HCT116 (cell line): ENCODE measurements at regions not wholly inside any gene's neighbourhood (a gene's known extent, or its start where the extent isn't known, plus 50 kb on each side); places are given as distances from the start of the nearest gene placed in this dataset.
A peak's percentile ranks its signal among the peaks of the same experiment; 100 is the strongest.

Experiments
- ATAC-seq: fragments of 200-7000 bp; cut with Tn5 transposase; 2 replicates; pipeline ENCODE4 v1.9.1; 2020; ENCODE audit warnings: mild to moderate bottlenecking, moderate library complexity
- BruUV-seq: library from RNA; stranded (reverse); fragments of 400-500 nt; replicated peaks from 2 replicates; lab custom pipeline; 2021; lab: Mats Ljungman, UMichigan
- CTCF ChIA-PET: fragments of 300-600 bp; sonication (Branson Sonifier 250); formaldehyde crosslinking; loops from one replicate; lab custom pipeline; 2021; ENCODE audit warnings: antibody characterized with exemption; lab: Charles Lee
- POLR2A ChIA-PET: fragments of 300-600, 350-600 bp; sonication (Branson Sonifier 250); formaldehyde crosslinking; loops from one replicate; lab custom pipeline; 2021; ENCODE audit warnings: antibody characterized with exemption; lab: Charles Lee
- RAD21 ChIA-PET, 2 experiments: fragments of 300-600 bp; sonication (Branson Sonifier 250); formaldehyde crosslinking; loops; one replicate each; lab custom pipeline; 2023; ENCODE audit warnings: low total read pairs in 2 of 2; ENCODE audit not compliant: uncharacterized antibody in 2 of 2, unreplicated experiment in 2 of 2, low non-redundant PET in 1 of 2; lab: Charles Lee
- DNase-seq: peaks from one replicate; pipeline ENCODE4 v3.0.0-alpha.2; 2010; ENCODE audit warnings: low read depth, low spot score
- H2AFZ ChIP-seq: fragments of 200-600 bp; shearing (Covaris generic), sonication (generic); 2 replicates; pipeline ENCODE4 v1.6.1; 2017; ENCODE audit warnings: low read depth, mixed run types, mixed read lengths, antibody characterized with exemption, low read length; ENCODE audit not compliant: poor library complexity, severe bottlenecking
- H3K27ac ChIP-seq: 2 replicates; pipeline ENCODE4 v1.5.1; 2012; ENCODE audit warnings: low read depth, low read length
- H3K27me3 ChIP-seq: fragments of 200-600 bp; sonication (generic); 2 replicates; pipeline ENCODE4 v1.6.1; 2016; ENCODE audit warnings: mixed run types, low read length, mixed read lengths; ENCODE audit not compliant: insufficient read depth
- H3K36me3 ChIP-seq, 2 experiments: fragments of 200-500 bp in 1 of 2; fragments of 200-600 bp in 1 of 2; sonication (Bioruptor generic) in 1 of 2; sonication (generic) in 1 of 2; 2 replicates each; pipeline versions ENCODE4 v1.5.1 to v1.6.1; 2014 to 2016; ENCODE audit warnings: low read length in 2 of 2, inconsistent platforms in 1 of 2, mixed read lengths in 1 of 2, mixed run types in 1 of 2; ENCODE audit not compliant: insufficient read depth in 2 of 2, control insufficient read depth in 1 of 2
- H3K4me1 ChIP-seq, 2 experiments: fragments of 200-600 bp in 1 of 2; sonication (generic) in 1 of 2; 2 replicates each; pipeline versions ENCODE4 v1.5.1 to v1.6.1; 2012 to 2017; ENCODE audit warnings: low read length in 2 of 2, inconsistent platforms in 1 of 2, mild to moderate bottlenecking in 1 of 2, mixed read lengths in 1 of 2, mixed run types in 1 of 2, moderate library complexity in 1 of 2; ENCODE audit not compliant: insufficient read depth in 2 of 2, control insufficient read depth in 1 of 2
- H3K4me2 ChIP-seq: fragments of 200-600 bp; sonication (generic); 2 replicates; pipeline ENCODE4 v1.6.1; 2017; ENCODE audit warnings: mixed run types, low read length, mixed read lengths
- H3K4me3 ChIP-seq, 2 experiments: fragments of 200-600 bp in 1 of 2; sonication (generic) in 1 of 2; replicated peaks in 1 of 2; 2 replicates each; pipeline ENCODE4 v1.5.1; 2011 to 2016; ENCODE audit warnings: low read length in 2 of 2, control low read depth in 1 of 2, low read depth in 1 of 2, mild to moderate bottlenecking in 1 of 2, mixed read lengths in 1 of 2, mixed run types in 1 of 2
- H3K79me2 ChIP-seq: fragments of 200-600 bp; sonication (generic); 2 replicates; pipeline ENCODE4 v1.6.1; 2017; ENCODE audit warnings: mild to moderate bottlenecking, mixed run types, low read length, moderate library complexity, mixed read lengths; ENCODE audit not compliant: insufficient read depth
- H3K9ac ChIP-seq: fragments of 200-600 bp; sonication (generic); 2 replicates; pipeline ENCODE4 v1.6.1; 2016; ENCODE audit warnings: low read length, mixed read lengths
- H3K9me2 ChIP-seq: fragments of 200-600 bp; sonication (generic), shearing (Covaris generic); 2 replicates; pipeline ENCODE4 v1.6.1; 2017; ENCODE audit warnings: mixed run types, mild to moderate bottlenecking, moderate library complexity; ENCODE audit not compliant: insufficient read depth
- H3K9me3 ChIP-seq, 2 experiments: fragments of 200-500 bp in 1 of 2; fragments of 200-600 bp in 1 of 2; sonication (Bioruptor generic) in 1 of 2; sonication (generic) in 1 of 2; 2 replicates each; pipeline ENCODE4 v1.6.1; 2014 to 2017; ENCODE audit warnings: low read length in 2 of 2, mixed read lengths in 2 of 2, inconsistent platforms in 1 of 2, low read depth in 1 of 2, mild to moderate bottlenecking in 1 of 2, mixed run types in 1 of 2, moderate library complexity in 1 of 2; ENCODE audit not compliant: control insufficient read depth in 1 of 2, insufficient read depth in 1 of 2
- H4K20me1 ChIP-seq: fragments of 200-600 bp; sonication (generic), shearing (Covaris generic); 2 replicates; pipeline ENCODE4 v1.6.1; 2017; ENCODE audit warnings: mixed run types, mild to moderate bottlenecking, moderate library complexity; ENCODE audit not compliant: insufficient read depth
- CBX3 ChIP-seq: IDR thresholded peaks from 2 replicates; pipeline ENCODE4 v1.6.1; 2012; ENCODE audit warnings: low read depth
- FOSL1 ChIP-seq: IDR thresholded peaks from 2 replicates; pipeline ENCODE4 v1.6.1; 2012; ENCODE audit warnings: low read depth
- JUND ChIP-seq: IDR thresholded peaks from 2 replicates; pipeline ENCODE4 v1.6.1; 2012
- POLR2A ChIP-seq: IDR thresholded peaks from 2 replicates; pipeline ENCODE4 v1.7.0; 2011; ENCODE audit warnings: borderline replicate concordance; ENCODE audit not compliant: insufficient read depth, insufficient read length; ENCODE audit errors: extremely low read depth
- POLR2AphosphoS5 ChIP-seq: IDR thresholded peaks from 2 replicates; pipeline ENCODE4 v1.6.1; 2011; ENCODE audit warnings: mild to moderate bottlenecking, low read depth, low read length, moderate library complexity
- RAD21 ChIP-seq: IDR thresholded peaks from 2 replicates; pipeline ENCODE4 v1.6.1; 2012; ENCODE audit warnings: low read depth, mild to moderate bottlenecking
- SIN3A ChIP-seq: IDR thresholded peaks from 2 replicates; pipeline ENCODE4 v1.6.1; 2012; ENCODE audit warnings: low read depth
- TCF7L2 ChIP-seq: IDR thresholded peaks from 2 replicates; pipeline ENCODE4 v1.7.0; 2011; ENCODE audit warnings: borderline replicate concordance, inconsistent platforms; ENCODE audit not compliant: insufficient read depth, insufficient read length; ENCODE audit errors: extremely low read depth
- YY1 ChIP-seq: IDR thresholded peaks from 2 replicates; pipeline ENCODE4 v1.6.1; 2011; ENCODE audit warnings: low read length, low read depth, moderate library complexity, mild to moderate bottlenecking; ENCODE audit not compliant: insufficient replicate concordance; ENCODE audit errors: extremely low read depth
- ZFX ChIP-seq: fragments of 450-650 bp; IDR thresholded peaks from 2 replicates; pipeline ENCODE4 v1.6.1; 2017
- intact Hi-C: fragments of 100-400 bp; cut with micrococcal nuclease; formaldehyde crosslinking; loops from 2 replicates; pipeline ENCODE4 v1.10.0; 2022
- TF ChIP-seq, protein P1 (sequence below): IDR thresholded peaks from 2 replicates; pipeline ENCODE4 v1.6.1; 2011; ENCODE audit warnings: mild to moderate bottlenecking, low read length, moderate library complexity; ENCODE audit not compliant: insufficient replicate concordance; ENCODE audit errors: extremely low read depth
- TF ChIP-seq, protein P2 (sequence below), 3 experiments: fragments of 200-600 bp in 1 of 3; sonication (generic) in 1 of 3; IDR thresholded peaks in 2 of 3; conservative IDR thresholded peaks in 1 of 3; 2 replicates each; pipeline ENCODE4 v1.5.1; 2012 to 2017; ENCODE audit warnings: low read depth in 2 of 3, low read length in 2 of 3, antibody characterized with exemption in 1 of 3, borderline replicate concordance in 1 of 3, control low read depth in 1 of 3, mild to moderate bottlenecking in 1 of 3, mixed read lengths in 1 of 3, mixed run types in 1 of 3, moderate library complexity in 1 of 3; ENCODE audit not compliant: insufficient read depth in 1 of 3
- TF ChIP-seq, protein P3 (sequence below): IDR thresholded peaks from 2 replicates; pipeline ENCODE4 v1.6.1; 2012

DNA sequence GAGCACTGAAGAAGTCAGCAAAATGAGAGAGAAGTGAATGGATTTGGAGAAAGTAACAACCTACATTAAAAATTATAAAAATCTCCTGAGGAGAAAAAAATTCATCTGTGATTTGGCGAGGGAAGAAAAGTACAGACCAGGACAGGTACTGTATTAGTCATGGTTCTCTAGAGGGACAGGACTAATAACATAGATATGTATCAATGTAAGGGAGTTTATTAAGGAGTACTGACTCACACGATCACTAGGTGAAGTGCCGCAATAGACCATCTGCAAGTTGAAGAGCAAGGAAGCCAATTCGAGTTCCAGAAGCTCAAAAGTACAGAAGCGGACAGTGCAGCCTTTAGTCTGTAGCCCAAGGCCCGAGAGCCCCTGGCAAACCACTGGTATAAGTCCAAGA lies 1004.4 kb upstream of the ALCAM start:
- no peaks in the 10 kb centered on the region for H3K9me3 ChIP-seq
- 0 out of 2 replicates have a peak, but pooled peaks cover 4% of the 10 kb centered on the region for H4K20me1 ChIP-seq
- no peak overlapping the region for H2AFZ ChIP-seq
- TF ChIP-seq CBX3 (no peak), RAD21 (no peak), FOSL1 (no peak), POLR2A (no peak), YY1 (no peak), TCF7L2 (no peak), POLR2AphosphoS5 (no peak), JUND (no peak), ZFX (no peak), SIN3A (no peak)
- TF ChIP-seq, protein P1, sequence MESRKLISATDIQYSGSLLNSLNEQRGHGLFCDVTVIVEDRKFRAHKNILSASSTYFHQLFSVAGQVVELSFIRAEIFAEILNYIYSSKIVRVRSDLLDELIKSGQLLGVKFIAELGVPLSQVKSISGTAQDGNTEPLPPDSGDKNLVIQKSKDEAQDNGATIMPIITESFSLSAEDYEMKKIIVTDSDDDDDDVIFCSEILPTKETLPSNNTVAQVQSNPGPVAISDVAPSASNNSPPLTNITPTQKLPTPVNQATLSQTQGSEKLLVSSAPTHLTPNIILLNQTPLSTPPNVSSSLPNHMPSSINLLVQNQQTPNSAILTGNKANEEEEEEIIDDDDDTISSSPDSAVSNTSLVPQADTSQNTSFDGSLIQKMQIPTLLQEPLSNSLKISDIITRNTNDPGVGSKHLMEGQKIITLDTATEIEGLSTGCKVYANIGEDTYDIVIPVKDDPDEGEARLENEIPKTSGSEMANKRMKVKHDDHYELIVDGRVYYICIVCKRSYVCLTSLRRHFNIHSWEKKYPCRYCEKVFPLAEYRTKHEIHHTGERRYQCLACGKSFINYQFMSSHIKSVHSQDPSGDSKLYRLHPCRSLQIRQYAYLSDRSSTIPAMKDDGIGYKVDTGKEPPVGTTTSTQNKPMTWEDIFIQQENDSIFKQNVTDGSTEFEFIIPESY = no peak
- TF ChIP-seq, protein P2, sequence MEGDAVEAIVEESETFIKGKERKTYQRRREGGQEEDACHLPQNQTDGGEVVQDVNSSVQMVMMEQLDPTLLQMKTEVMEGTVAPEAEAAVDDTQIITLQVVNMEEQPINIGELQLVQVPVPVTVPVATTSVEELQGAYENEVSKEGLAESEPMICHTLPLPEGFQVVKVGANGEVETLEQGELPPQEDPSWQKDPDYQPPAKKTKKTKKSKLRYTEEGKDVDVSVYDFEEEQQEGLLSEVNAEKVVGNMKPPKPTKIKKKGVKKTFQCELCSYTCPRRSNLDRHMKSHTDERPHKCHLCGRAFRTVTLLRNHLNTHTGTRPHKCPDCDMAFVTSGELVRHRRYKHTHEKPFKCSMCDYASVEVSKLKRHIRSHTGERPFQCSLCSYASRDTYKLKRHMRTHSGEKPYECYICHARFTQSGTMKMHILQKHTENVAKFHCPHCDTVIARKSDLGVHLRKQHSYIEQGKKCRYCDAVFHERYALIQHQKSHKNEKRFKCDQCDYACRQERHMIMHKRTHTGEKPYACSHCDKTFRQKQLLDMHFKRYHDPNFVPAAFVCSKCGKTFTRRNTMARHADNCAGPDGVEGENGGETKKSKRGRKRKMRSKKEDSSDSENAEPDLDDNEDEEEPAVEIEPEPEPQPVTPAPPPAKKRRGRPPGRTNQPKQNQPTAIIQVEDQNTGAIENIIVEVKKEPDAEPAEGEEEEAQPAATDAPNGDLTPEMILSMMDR (IDR thresholded peaks at IDR 0.05 in 2 of 3, conservative IDR thresholded peaks at IDR 0.05 in 1 of 3; ENCODE audit: borderline replicate concordance in 1 of 3, insufficient read depth in 1 of 3, low read depth in 2 of 3, low read length in 2 of 3) = no peak
- TF ChIP-seq, protein P3, sequence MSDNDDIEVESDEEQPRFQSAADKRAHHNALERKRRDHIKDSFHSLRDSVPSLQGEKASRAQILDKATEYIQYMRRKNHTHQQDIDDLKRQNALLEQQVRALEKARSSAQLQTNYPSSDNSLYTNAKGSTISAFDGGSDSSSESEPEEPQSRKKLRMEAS = no peak
- TF ChIP-seq, all 23 proteins: peak for 0
- CTCF ChIA-PET = no interaction called here
- POLR2A ChIA-PET = no interaction called here
- H3K27ac ChIP-seq = no peak overlapping the region
- H3K4me1 ChIP-seq = peaks cover 0 to 22% of the 10 kb centered on the region in 2 experiments; a peak in 2 of 4 replicates
- BruUV-seq = no TSS peak
- peaks cover 86% of the 10 kb centered on the region for H3K79me2 ChIP-seq
- peaks cover 0 to 5% of the 10 kb centered on the region in 2 experiments; a peak in 1 of 4 replicates for H3K36me3 ChIP-seq
- ATAC-seq = 0 out of 2 replicates have a peak, but pooled peaks have one; percentile 40
- no peak overlapping the region for H3K9ac ChIP-seq
- H3K9me2 ChIP-seq = no peaks in the 10 kb centered on the region
- H3K4me2 ChIP-seq = no peak overlapping the region
- no peak for DNase-seq
- intact Hi-C loops = no loop called here
- H3K27me3 ChIP-seq = no peaks in the 10 kb centered on the region
- H3K4me3 ChIP-seq = no peak overlapping the region
- RAD21 ChIA-PET = no interaction called here
